Sigmoid colon (tissue), 6 donors: ENCODE measurements at regions not wholly inside any gene's neighbourhood (a gene's known extent, or its start where the extent isn't known, plus 50 kb on each side); places are given as distances from the start of the nearest gene placed in this dataset.

Experiments used
- DNase-seq: peaks from one replicate; pipeline ENCODE4 v3.0.0-alpha.2; 2019
- H3K27ac ChIP-seq, 4 donors: fragments of 200-600 bp; sonication (generic); one replicate each; pipeline ENCODE4 v1.5.1; 2016 to 2019; ENCODE audit warnings: mild to moderate bottlenecking in 1 of 4
- H3K27me3 ChIP-seq, 3 donors: fragments of 200-600 bp; sonication (generic); one replicate each; pipeline ENCODE4 v1.5.1; 2019; ENCODE audit warnings: mild to moderate bottlenecking in 1 of 3
- H3K36me3 ChIP-seq, 4 donors: fragments of 200-600 bp; sonication (generic); one replicate each; pipeline ENCODE4 v1.5.1; 2016 to 2019
- H3K4me1 ChIP-seq, 4 donors: fragments of 200-600 bp; sonication (generic); one replicate each; pipeline ENCODE4 v1.5.1; 2017 to 2019
- H3K4me3 ChIP-seq, 4 donors: fragments of 200-600 bp; sonication (generic); one replicate each; pipeline ENCODE4 v1.5.1; 2017 to 2019; ENCODE audit warnings: mild to moderate bottlenecking in 2 of 4, moderate library complexity in 1 of 4
- H3K9me3 ChIP-seq, 4 donors: fragments of 200-600 bp in 3 of 4; sonication (generic) in 3 of 4; one replicate each; pipeline versions ENCODE4 v1.5.1 to v1.6.1; 2013 to 2019
- EP300 ChIP-seq, 4 donors: sonication (generic); formaldehyde crosslinking; IDR thresholded peaks; one replicate each; pipeline ENCODE4 v1.6.1; 2017; ENCODE audit warnings: antibody characterized with exemption in 4 of 4
- POLR2A ChIP-seq, 2 donors: fragments of 450-650 bp; IDR thresholded peaks; one replicate each; pipeline ENCODE4 v1.6.1; 2016; ENCODE audit warnings: antibody characterized with exemption in 2 of 2, mild to moderate bottlenecking in 2 of 2, moderate library complexity in 2 of 2
- POLR2AphosphoS5 ChIP-seq, 4 donors: sonication (generic); formaldehyde crosslinking; IDR thresholded peaks; one replicate each; pipeline ENCODE4 v1.6.1; 2017; ENCODE audit warnings: antibody characterized with exemption in 4 of 4
- WGBS, 2 donors: extraction: QIAGEN DNeasy Blood & Tissue Kit; methylation state at CpG; one replicate each; pipeline ENCODE4 v1.1.7; 2013; 5-methylcytosine and 5-hydroxymethylcytosine counted together
- intact Hi-C: fragments of 100-400 bp; cut with DNase I; formaldehyde crosslinking; loops from one replicate; pipeline ENCODE4 v1.15.1; 2023
- TF ChIP-seq, protein P1 (sequence below), 4 experiments: fragments of 450-650 bp in 3 of 4; fragments of 200-600 bp in 1 of 4; IDR thresholded peaks; one replicate each; pipeline ENCODE4 v1.5.1; 2016 to 2019; ENCODE audit warnings: antibody characterized with exemption in 4 of 4, mild to moderate bottlenecking in 3 of 4, moderate library complexity in 2 of 4
- donor health status: healthy with polysubstance abuse.
- donor health status: healthy.

DNA sequence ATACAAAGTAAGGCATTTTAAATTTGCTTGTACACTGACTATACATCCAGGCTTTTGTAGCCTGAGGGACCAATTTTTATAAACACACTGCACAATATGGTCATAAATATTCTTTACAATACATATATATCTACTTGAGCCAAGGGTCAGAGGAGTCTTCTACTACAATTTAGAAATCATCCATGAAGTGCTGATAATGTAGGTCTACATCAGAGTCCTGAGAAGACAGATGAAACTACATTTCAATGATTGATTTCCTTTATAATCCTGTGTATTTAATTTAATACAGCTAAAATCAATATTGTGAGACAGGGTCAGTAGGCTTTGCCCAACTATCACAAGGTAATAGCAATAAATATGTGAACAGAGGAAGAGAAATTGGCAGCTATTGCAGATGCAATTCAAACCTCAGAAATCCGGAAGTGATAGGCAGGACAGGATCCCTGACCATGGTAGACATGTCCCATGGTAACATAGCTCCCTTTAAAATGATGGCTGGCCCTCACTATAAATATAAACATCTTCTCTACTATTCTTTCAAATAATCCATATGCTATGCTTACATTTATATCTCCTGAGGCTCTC lies 318.0 kb upstream of the POT1 start:
- DNase-seq, result no peak
- TF ChIP-seq EP300 (IDR thresholded peaks at IDR 0.05) (no peak), POLR2A (IDR thresholded peaks at IDR 0.05) (no peak), POLR2AphosphoS5 (IDR thresholded peaks at IDR 0.05) (no peak)
- TF ChIP-seq, protein P1, sequence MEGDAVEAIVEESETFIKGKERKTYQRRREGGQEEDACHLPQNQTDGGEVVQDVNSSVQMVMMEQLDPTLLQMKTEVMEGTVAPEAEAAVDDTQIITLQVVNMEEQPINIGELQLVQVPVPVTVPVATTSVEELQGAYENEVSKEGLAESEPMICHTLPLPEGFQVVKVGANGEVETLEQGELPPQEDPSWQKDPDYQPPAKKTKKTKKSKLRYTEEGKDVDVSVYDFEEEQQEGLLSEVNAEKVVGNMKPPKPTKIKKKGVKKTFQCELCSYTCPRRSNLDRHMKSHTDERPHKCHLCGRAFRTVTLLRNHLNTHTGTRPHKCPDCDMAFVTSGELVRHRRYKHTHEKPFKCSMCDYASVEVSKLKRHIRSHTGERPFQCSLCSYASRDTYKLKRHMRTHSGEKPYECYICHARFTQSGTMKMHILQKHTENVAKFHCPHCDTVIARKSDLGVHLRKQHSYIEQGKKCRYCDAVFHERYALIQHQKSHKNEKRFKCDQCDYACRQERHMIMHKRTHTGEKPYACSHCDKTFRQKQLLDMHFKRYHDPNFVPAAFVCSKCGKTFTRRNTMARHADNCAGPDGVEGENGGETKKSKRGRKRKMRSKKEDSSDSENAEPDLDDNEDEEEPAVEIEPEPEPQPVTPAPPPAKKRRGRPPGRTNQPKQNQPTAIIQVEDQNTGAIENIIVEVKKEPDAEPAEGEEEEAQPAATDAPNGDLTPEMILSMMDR (IDR thresholded peaks at IDR 0.05), result no peak
- H3K9me3 ChIP-seq, result no peaks in the 10 kb centered on the region
- 63 to 85% methylated on average over 1 of the region's 1 CpG for whole genome bisulfite sequencing, 2 donors
- H3K27me3 ChIP-seq, result no peaks in the 10 kb centered on the region
- no peak overlapping the region for H3K27ac ChIP-seq
- intact Hi-C loops, result no loop called here
- H3K36me3 ChIP-seq, result no peaks in the 10 kb centered on the region
- no peaks in the 10 kb centered on the region for H3K4me1 ChIP-seq
- H3K4me3 ChIP-seq, result no peak overlapping the region

- intact Hi-C loops, result no loop called here
- TF ChIP-seq, protein P1 (IDR thresholded peaks at IDR 0.05), result no peak
- TF ChIP-seq POLR2AphosphoS5 (IDR thresholded peaks at IDR 0.05), result no peak
- no peak for TF ChIP-seq POLR2A (IDR thresholded peaks at IDR 0.05)
- TF ChIP-seq EP300 (IDR thresholded peaks at IDR 0.05), result no peak
- no peaks in the 10 kb centered on the region for H3K9me3 ChIP-seq
- DNase-seq, result no peak
- H3K36me3 ChIP-seq, result no peaks in the 10 kb centered on the region
- H3K4me3 ChIP-seq, result no peak overlapping the region
- 39 to 68% methylated on average over 1 of the region's 1 CpG for WGBS, 2 donors
- H3K27ac ChIP-seq, result no peak overlapping the region
- no peaks in the 10 kb centered on the region for H3K4me1 ChIP-seq
- H3K27me3 ChIP-seq, result no peaks in the 10 kb centered on the region
Measured at GRCh38 chr7:125246706-125247105, 317.1 kb upstream of the POT1 start.

GRCh38 chr7:125241548-125241947 lies 311.9 kb upstream of the POT1 start:
- intact Hi-C loops, result no loop called here
- no peaks in the 10 kb centered on the region for H3K9me3 ChIP-seq
- TF ChIP-seq POLR2A (IDR thresholded peaks at IDR 0.05), result no peak
- TF ChIP-seq EP300 (IDR thresholded peaks at IDR 0.05), result no peak
- no peak for TF ChIP-seq POLR2AphosphoS5 (IDR thresholded peaks at IDR 0.05)
- TF ChIP-seq, protein P1 (IDR thresholded peaks at IDR 0.05), result no peak

DNA sequence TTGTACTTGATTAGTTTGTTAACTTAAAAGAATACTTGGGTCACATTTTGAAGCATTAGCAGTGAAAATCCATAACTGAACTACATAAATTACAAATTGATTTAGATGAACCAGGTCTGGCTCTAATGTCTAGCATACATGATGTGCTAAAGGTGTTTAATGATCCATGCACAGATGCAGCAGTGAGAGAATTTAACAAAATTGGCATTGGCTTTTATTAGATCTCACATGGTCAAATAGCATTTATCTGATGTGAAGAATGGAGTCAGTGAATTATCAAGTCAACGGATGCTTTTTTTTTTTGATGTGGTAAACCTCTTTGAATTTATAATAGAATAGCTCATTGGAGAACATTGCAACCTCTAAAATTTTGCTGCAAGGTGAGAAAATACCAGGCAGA lies 293.0 kb upstream of the POT1 start:
- H3K4me1 ChIP-seq, result no peaks in the 10 kb centered on the region
- WGBS, 2 donors, result 80 to 91% methylated on average over 1 of the region's 1 CpG
- DNase-seq, result no peak
- H3K27me3 ChIP-seq, result no peaks in the 10 kb centered on the region
- intact Hi-C loops, result no loop called here
- H3K36me3 ChIP-seq, result no peaks in the 10 kb centered on the region
- no peak overlapping the region for H3K27ac ChIP-seq
- no peak overlapping the region for H3K4me3 ChIP-seq
- H3K9me3 ChIP-seq, result peaks cover 0 to 4% (median 0%) of the 10 kb centered on the region in 4 donors
- no peak for TF ChIP-seq POLR2AphosphoS5 (IDR thresholded peaks at IDR 0.05)
- TF ChIP-seq EP300 (IDR thresholded peaks at IDR 0.05), result no peak
- TF ChIP-seq POLR2A (IDR thresholded peaks at IDR 0.05), result no peak
- TF ChIP-seq, protein P1 (IDR thresholded peaks at IDR 0.05), result no peak

More at GRCh38 chr7:125241548-125241947, 311.9 kb upstream of the POT1 start:
- no peak for DNase-seq
- Histone ChIP-seq H3K4me1 (no peaks in the 10 kb centered on the region), H3K36me3 (no peaks in the 10 kb centered on the region), H3K27me3 (no peaks in the 10 kb centered on the region), H3K4me3 (no peak overlapping the region), H3K27ac (no peak overlapping the region)

GRCh38 chr7:125218076-125218475 lies 288.5 kb upstream of the POT1 start:
- no peak for TF ChIP-seq EP300 (IDR thresholded peaks at IDR 0.05)
- no peak for TF ChIP-seq POLR2A (IDR thresholded peaks at IDR 0.05)
- TF ChIP-seq, protein P1 (IDR thresholded peaks at IDR 0.05), result no peak
- no peak for TF ChIP-seq POLR2AphosphoS5 (IDR thresholded peaks at IDR 0.05)
- H3K4me3 ChIP-seq, result no peak overlapping the region
- H3K36me3 ChIP-seq, result no peaks in the 10 kb centered on the region
- no peak overlapping the region for H3K27ac ChIP-seq
- WGBS, 2 donors, result 77 to 86% methylated on average over 2 of the region's 2 CpGs
- no peaks in the 10 kb centered on the region for H3K27me3 ChIP-seq
- H3K4me1 ChIP-seq, result no peaks in the 10 kb centered on the region
- intact Hi-C loops, result no loop called here
- H3K9me3 ChIP-seq, result peaks cover 0 to 4% (median 0%) of the 10 kb centered on the region in 4 donors
- no peak for DNase-seq
